ENCODE measurements at regions not wholly inside any gene's neighbourhood (a gene's known extent, or its start where the extent isn't known, plus 50 kb on each side); places are given as distances from the start of the nearest gene placed in this dataset.

- no peak for DNase-seq
- TF ChIP-seq POLR2A (IDR thresholded peaks at IDR 0.05) (no peak), CTCF (IDR thresholded peaks at IDR 0.05) (no peak)
- no peak overlapping the region for H3K4me3 ChIP-seq
- H3K27ac ChIP-seq: no peak overlapping the region
- intact Hi-C loops (cut with DNase I): no loop called here
- no peaks in the 10 kb centered on the region for H3K36me3 ChIP-seq
- 83 to 85% methylated on average over 1 of the region's 1 CpG for WGBS, 2 donors
- no peaks in the 10 kb centered on the region for H3K27me3 ChIP-seq
- no peaks in the 10 kb centered on the region for H3K4me1 ChIP-seq
- H3K9me3 ChIP-seq: no peaks in the 10 kb centered on the region
These were observed 524.7 kb upstream of the CRIM1 start for GRCh38 chr2:35830833-35831232.

GRCh38 chr2:35827086-35827485 is 528.5 kb upstream of the CRIM1 start:
- no peaks in the 10 kb centered on the region for H3K27me3 ChIP-seq
- WGBS, 2 donors: 84% methylated on average over 5 of the region's 5 CpGs
- no peaks in the 10 kb centered on the region for H3K4me1 ChIP-seq
- TF ChIP-seq CTCF (IDR thresholded peaks at IDR 0.05): no peak
- no peak for TF ChIP-seq POLR2A (IDR thresholded peaks at IDR 0.05)
- no peak overlapping the region for H3K27ac ChIP-seq
- DNase-seq: no peak
- H3K9me3 ChIP-seq: no peaks in the 10 kb centered on the region
- no peak overlapping the region for H3K4me3 ChIP-seq
- intact Hi-C loops (cut with DNase I): no loop called here
- H3K36me3 ChIP-seq: no peaks in the 10 kb centered on the region

GRCh38 chr2:35822716-35823115 is 532.9 kb upstream of the CRIM1 start:
- H3K36me3 ChIP-seq: no peaks in the 10 kb centered on the region
- no peak overlapping the region for H3K27ac ChIP-seq
- 37 to 45% methylated on average over 3 of the region's 3 CpGs for WGBS, 2 donors
- intact Hi-C loops (cut with DNase I): no loop called here
- DNase-seq: no peak
- H3K9me3 ChIP-seq: no peaks in the 10 kb centered on the region
- no peaks in the 10 kb centered on the region for H3K27me3 ChIP-seq
- no peak for TF ChIP-seq POLR2A (IDR thresholded peaks at IDR 0.05)
- TF ChIP-seq CTCF (IDR thresholded peaks at IDR 0.05): no peak
- no peaks in the 10 kb centered on the region for H3K4me1 ChIP-seq
- no peak overlapping the region for H3K4me3 ChIP-seq

GRCh38 chr2:35821675-35822074 is 533.9 kb upstream of the CRIM1 start:
- no peak overlapping the region for H3K27ac ChIP-seq
- DNase-seq: no peak
- intact Hi-C loops (cut with DNase I): no loop called here
- no peaks in the 10 kb centered on the region for H3K9me3 ChIP-seq
- no peaks in the 10 kb centered on the region for H3K4me1 ChIP-seq
- TF ChIP-seq CTCF (IDR thresholded peaks at IDR 0.05) (no peak), POLR2A (IDR thresholded peaks at IDR 0.05) (no peak)
- WGBS, 2 donors: 57 to 64% methylated on average over 1 to 2 of the region's 2 CpGs
- no peaks in the 10 kb centered on the region for H3K27me3 ChIP-seq
- H3K36me3 ChIP-seq: no peaks in the 10 kb centered on the region
- no peak overlapping the region for H3K4me3 ChIP-seq

- DNase-seq: no peak
- intact Hi-C loops (cut with DNase I): no loop called here
- no peaks in the 10 kb centered on the region for H3K27me3 ChIP-seq
These were observed 535.2 kb upstream of the CRIM1 start for GRCh38 chr2:35820391-35820790.

More at GRCh38 chr2:35820391-35820790, 535.2 kb upstream of the CRIM1 start:
- H3K27ac ChIP-seq: no peak overlapping the region
- no peak overlapping the region for H3K4me3 ChIP-seq
- no peak for TF ChIP-seq POLR2A (IDR thresholded peaks at IDR 0.05)
- no peak for TF ChIP-seq CTCF (IDR thresholded peaks at IDR 0.05)
- no peaks in the 10 kb centered on the region for H3K36me3 ChIP-seq
- 79 to 92% methylated on average over 2 of the region's 2 CpGs for WGBS, 2 donors
- no peaks in the 10 kb centered on the region for H3K9me3 ChIP-seq
- H3K4me1 ChIP-seq: no peaks in the 10 kb centered on the region
